Endodermal cell (in vitro differentiated cells): ENCODE measurements at regions not wholly inside any gene's neighbourhood (a gene's known extent, or its start where the extent isn't known, plus 50 kb on each side); places are given as distances from the start of the nearest gene placed in this dataset.

Experiments used
- DNase-seq: peaks from one replicate; pipeline ENCODE4 v3.0.0-alpha.2; 2017
- H3K27ac ChIP-seq: 2 replicates; pipeline ENCODE4 v1.5.1; 2013; ENCODE audit warnings: mild to moderate bottlenecking, low read depth, low read length, moderate library complexity
- H3K27me3 ChIP-seq: 2 replicates; pipeline ENCODE4 v1.6.1; 2013; ENCODE audit warnings: mild to moderate bottlenecking, low read length, moderate library complexity; ENCODE audit not compliant: insufficient read depth, control insufficient read depth, poor library complexity, severe bottlenecking
- H3K36me3 ChIP-seq: 2 replicates; pipeline ENCODE4 v1.7.0; 2013; ENCODE audit warnings: mild to moderate bottlenecking, low read length, moderate library complexity; ENCODE audit not compliant: control insufficient read depth, insufficient read depth
- H3K4me1 ChIP-seq: one replicate; pipeline ENCODE4 v1.7.0; 2013; ENCODE audit warnings: low read length; ENCODE audit not compliant: control insufficient read depth, insufficient read depth
- H3K4me3 ChIP-seq: 2 replicates; pipeline ENCODE4 v1.5.1; 2013; ENCODE audit warnings: mild to moderate bottlenecking, low read length, moderate library complexity
- H3K9ac ChIP-seq: 2 replicates; pipeline ENCODE4 v1.6.1; 2013; ENCODE audit warnings: mild to moderate bottlenecking, low read length, moderate library complexity; ENCODE audit not compliant: poor library complexity, severe bottlenecking; ENCODE audit errors: extremely low read depth
- H3K9me3 ChIP-seq: 2 replicates; pipeline ENCODE4 v1.6.1; 2013; ENCODE audit warnings: mild to moderate bottlenecking, low read length, moderate library complexity; ENCODE audit not compliant: control insufficient read depth
- H3K27ac Mint-ChIP-seq: 2 replicates; pipeline ENCODE4 v1.8.0; 2020; ENCODE audit warnings: mixed read lengths
- H3K27me3 Mint-ChIP-seq: 2 replicates; pipeline ENCODE4 v1.8.0; 2021; ENCODE audit warnings: mild to moderate bottlenecking, mixed read lengths; ENCODE audit not compliant: insufficient read depth
- H3K36me3 Mint-ChIP-seq: 2 replicates; pipeline ENCODE4 v1.8.0; 2020; ENCODE audit warnings: low read depth, mixed read lengths
- H3K4me1 Mint-ChIP-seq: 2 replicates; pipeline ENCODE4 v1.8.0; 2020; ENCODE audit warnings: mixed read lengths
- H3K4me3 Mint-ChIP-seq: 2 replicates; pipeline ENCODE4 v1.8.0; 2020; ENCODE audit warnings: mild to moderate bottlenecking, moderate library complexity, mixed read lengths
- H3K9me3 Mint-ChIP-seq: 2 replicates; pipeline ENCODE4 v1.8.0; 2020; ENCODE audit warnings: mild to moderate bottlenecking, mixed read lengths
- CTCF ChIP-seq: fragments of 200-600 bp; sonication (generic); conservative IDR thresholded peaks from 2 replicates; pipeline ENCODE4 v1.5.0; 2021; ENCODE audit warnings: antibody characterized with exemption, mild to moderate bottlenecking
- WGBS, 2 experiments: methylation state at CpG; one replicate each; pipeline versions ENCODE4 v1.1.5 to v1.1.7; 2013; ENCODE audit warnings: missing lambda C conversion rate in 2 of 2, mixed read lengths in 1 of 2; ENCODE audit not compliant: insufficient coverage in 1 of 2, insufficient read length in 1 of 2; 5-methylcytosine and 5-hydroxymethylcytosine counted together

GRCh38 chr1:186730951-186731729, 50.9 kb upstream of the PTGS2 start:
- TF ChIP-seq CTCF: no peak
- Mint-ChIP-seq H3K4me3 (no peak overlapping the region), H3K36me3 (no peaks in the 10 kb centered on the region), H3K4me1 (no peaks in the 10 kb centered on the region), H3K27me3 (no peaks in the 10 kb centered on the region), H3K9me3 (no peaks in the 10 kb centered on the region), H3K27ac (no peak overlapping the region)
- H3K4me3 ChIP-seq: no peak overlapping the region
- H3K36me3 ChIP-seq: no peaks in the 10 kb centered on the region
- no peak overlapping the region for H3K9ac ChIP-seq
- 60% methylated on average over 1 of the region's 2 CpGs; no CpG with 5 or more reads in 1 of the 2 experiments for WGBS, 2 experiments
- H3K27ac ChIP-seq: no peak overlapping the region
- no peak for DNase-seq
- H3K4me1 ChIP-seq: no peaks in the 10 kb centered on the region
- no peaks in the 10 kb centered on the region for H3K27me3 ChIP-seq
- no peaks in the 10 kb centered on the region for H3K9me3 ChIP-seq
